ENCODE measurements at regions not wholly inside any gene's neighbourhood (a gene's known extent, or its start where the extent isn't known, plus 50 kb on each side); places are given as distances from the start of the nearest gene placed in this dataset.

- WGBS, 2 experiments (ENCODE audit: extremely low coverage in 1 of 2, insufficient coverage in 1 of 2, insufficient read length in 1 of 2, insufficient replicate concordance in 2 of 2, low coverage in 1 of 2, low lambda C conversion rate in 2 of 2, missing lambda C conversion rate in 1 of 2), result 76% methylated on average over 8 of the region's 8 CpGs; no CpG with 5 or more reads in 1 of the 2 experiments
- H3K4ac ChIP-seq (replicated peaks; ENCODE audit: insufficient read length, low read depth, low read length), result no peak overlapping the region
- H4K91ac ChIP-seq (replicated peaks; ENCODE audit: insufficient read length, low read length), result no peak overlapping the region
- H3K4me1 ChIP-seq (replicated peaks in 1 of 4; ENCODE audit: control insufficient read depth in 3 of 4, insufficient read depth in 4 of 4, low read length in 3 of 4), result no peaks in the 10 kb centered on the region
- no peak overlapping the region for H2AK5ac ChIP-seq (ENCODE audit: low read depth, low read length)
- no peak overlapping the region for H4K5ac ChIP-seq (ENCODE audit: insufficient read length, low read depth, low read length)
- ChIA-PET CTCF (ENCODE audit: partially characterized antibody) (interaction anchor here (0.6 to 2.8 kb wide), 11 partner anchors 10 to 327 kb away, joined by 3 to 12 read pairs (median 4); no protein-coding TSS in a partner anchor), POLR2A (ENCODE audit: partially characterized antibody) (interaction anchor here (1.0 kb wide), 1 partner anchor 15 kb away, joined by 3 read pairs; no protein-coding TSS in a partner anchor)
- no peak overlapping the region for H3K23ac ChIP-seq (ENCODE audit: insufficient read length)
- no peaks in the 10 kb centered on the region for H3K23me2 ChIP-seq (ENCODE audit: low read depth, low read length)
- no peak overlapping the region for H2BK20ac ChIP-seq (ENCODE audit: low read length)
- no peak overlapping the region for H3K27ac ChIP-seq (ENCODE audit: low read depth, low read length)
- peaks cover 0 to 2% (median 0%) of the 10 kb centered on the region in 4 experiments; a peak in 1 of 7 replicates for H3K27me3 ChIP-seq (replicated peaks in 1 of 4; ENCODE audit: control insufficient read depth in 3 of 4, extremely low read depth in 1 of 4, insufficient read depth in 3 of 4, low read length in 3 of 4)
- no peak overlapping the region for H3K14ac ChIP-seq (ENCODE audit: insufficient read length)
- DNase-seq (ENCODE audit: low read depth in 1 of 2, low spot score in 2 of 2) (no peak), FAIRE-seq (peak; percentile 55)
- H4K8ac ChIP-seq (ENCODE audit: extremely low read depth, insufficient read depth, low read length), result no peak overlapping the region
- no peak overlapping the region for H3K4me2 ChIP-seq (ENCODE audit: insufficient read depth in 1 of 2, low read depth in 2 of 2, low read length in 2 of 2)
- TF ChIP-seq CTCF (IDR thresholded peaks at IDR 0.05; ENCODE audit: control extremely low read depth in 1 of 3, insufficient read depth in 1 of 3, low read depth in 1 of 3, low read length in 3 of 3) (peak; percentile 5 to 45 (median 16); a peak in 3 of 4 replicates), RAD21 (IDR thresholded peaks at IDR 0.05 in 1 of 2, conservative IDR thresholded peaks at IDR 0.05 in 1 of 2; ENCODE audit: low read depth in 2 of 2, low read length in 2 of 2) (peak in 1 of 2 experiments; percentile 34; a peak in 2 of 4 replicates), NANOG (IDR thresholded peaks at IDR 0.05; ENCODE audit: insufficient read depth, low read depth, low read length, poor library complexity, severe bottlenecking) (no peak)
- H3K18ac ChIP-seq (ENCODE audit: extremely low read depth, low read length), result no peak overlapping the region
- H3K56ac ChIP-seq (replicated peaks; ENCODE audit: insufficient read length, low read depth, low read length), result no peak overlapping the region
- no peaks in the 10 kb centered on the region for H3K79me2 ChIP-seq (ENCODE audit: control insufficient read depth in 1 of 2, insufficient read depth in 2 of 2, low read length in 2 of 2)
- no peak overlapping the region for H2BK5ac ChIP-seq (ENCODE audit: low read depth, low read length)
- H4K20me1 ChIP-seq (replicated peaks in 1 of 2; ENCODE audit: control insufficient read depth in 1 of 2, insufficient read depth in 2 of 2, low read length in 2 of 2), result no peaks in the 10 kb centered on the region
- peak overlapping the region; percentile 85 for H2AFZ ChIP-seq (ENCODE audit: low read length)
- no peak overlapping the region for H2BK120ac ChIP-seq (replicated peaks; ENCODE audit: low read depth, low read length)
- no peak overlapping the region for H3K4me3 ChIP-seq (ENCODE audit: extremely low read depth in 1 of 4, insufficient read depth in 2 of 4, low read depth in 3 of 4, low read length in 4 of 4)
- H3K36me3 ChIP-seq (ENCODE audit: control insufficient read depth in 2 of 4, insufficient read depth in 4 of 4, low read length in 3 of 4), result no peaks in the 10 kb centered on the region
- H3K9me3 ChIP-seq (ENCODE audit: insufficient read depth in 2 of 2, low read depth in 1 of 2, low read length in 1 of 2), result no peaks in the 10 kb centered on the region
- H2BK12ac ChIP-seq (ENCODE audit: low read depth, low read length), result no peak overlapping the region
- H3K79me1 ChIP-seq (ENCODE audit: low read depth, low read length), result no peaks in the 10 kb centered on the region
- no peak overlapping the region for H3K9ac ChIP-seq (replicated peaks in 1 of 4; ENCODE audit: extremely low read depth in 1 of 4, low read depth in 3 of 4, low read length in 3 of 4)
- H2BK15ac ChIP-seq (ENCODE audit: low read length), result no peak overlapping the region
Observed at GRCh38 chr9:7394002-7394774, 405.4 kb downstream of the DMAC1 start.

All from H1 (cell line).